PFSK-1 (cell line): ENCODE measurements at regions not wholly inside any gene's neighbourhood (a gene's known extent, or its start where the extent isn't known, plus 50 kb on each side); places are given as distances from the start of the nearest gene placed in this dataset.

Experiments
- FOXP2 ChIP-seq: optimal IDR thresholded peaks from 2 replicates; pipeline ENCODE3; 2011; ENCODE audit warnings: borderline replicate concordance, control low read depth, inconsistent platforms; ENCODE audit not compliant: insufficient read depth; ENCODE audit errors: extremely low read length, extremely low read depth
- POLR2AphosphoS5 ChIP-seq: IDR thresholded peaks from 2 replicates; pipeline ENCODE4 v1.6.1; 2012; ENCODE audit warnings: low read depth, mild to moderate bottlenecking, control low read depth, low read length, moderate library complexity
- SIN3A ChIP-seq: IDR thresholded peaks from 2 replicates; pipeline ENCODE4 v1.6.1; 2012; ENCODE audit warnings: mild to moderate bottlenecking, low read length, moderate library complexity, borderline replicate concordance; ENCODE audit not compliant: insufficient read depth
- TAF1 ChIP-seq: IDR thresholded peaks from 2 replicates; pipeline ENCODE4 v1.6.1; 2012; ENCODE audit warnings: low read length, control low read depth, borderline replicate concordance; ENCODE audit not compliant: insufficient read depth
- TF ChIP-seq, protein P1 (sequence below), 2 experiments: IDR thresholded peaks; 2 replicates each; pipeline versions ENCODE4 v1.6.1 to v1.8.0; 2011 to 2012; ENCODE audit warnings: low read depth in 2 of 2, low read length in 2 of 2, control low read depth in 1 of 2, inconsistent platforms in 1 of 2, mild to moderate bottlenecking in 1 of 2, moderate library complexity in 1 of 2; ENCODE audit not compliant: insufficient read depth in 1 of 2

DNA sequence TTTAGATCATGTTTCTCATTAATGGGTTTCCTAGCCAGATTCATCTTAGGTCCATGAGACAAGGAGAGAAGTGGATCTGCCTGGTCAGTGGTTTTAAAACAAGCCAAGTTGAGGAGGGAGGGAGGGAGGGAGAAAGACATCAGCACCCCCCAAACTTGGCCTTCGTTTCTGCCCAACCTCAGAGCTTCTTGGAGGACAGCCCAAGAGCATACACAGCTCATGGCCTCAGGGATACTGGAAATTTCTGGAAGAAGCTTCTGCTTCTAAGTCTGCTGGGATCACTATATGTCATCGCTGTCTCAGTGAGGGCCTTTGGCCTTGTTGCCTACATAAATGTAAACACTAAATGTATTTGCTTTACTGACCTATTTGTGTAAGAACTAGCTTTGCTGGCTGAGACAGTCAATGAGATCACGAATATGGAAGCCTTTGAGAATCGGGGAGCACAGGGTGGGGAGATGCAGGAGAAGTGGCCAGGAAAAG is 375.1 kb downstream of the BUD13 start:
- TF ChIP-seq FOXP2 (no peak), TAF1 (no peak), SIN3A (no peak), POLR2AphosphoS5 (no peak)
- TF ChIP-seq, protein P1, sequence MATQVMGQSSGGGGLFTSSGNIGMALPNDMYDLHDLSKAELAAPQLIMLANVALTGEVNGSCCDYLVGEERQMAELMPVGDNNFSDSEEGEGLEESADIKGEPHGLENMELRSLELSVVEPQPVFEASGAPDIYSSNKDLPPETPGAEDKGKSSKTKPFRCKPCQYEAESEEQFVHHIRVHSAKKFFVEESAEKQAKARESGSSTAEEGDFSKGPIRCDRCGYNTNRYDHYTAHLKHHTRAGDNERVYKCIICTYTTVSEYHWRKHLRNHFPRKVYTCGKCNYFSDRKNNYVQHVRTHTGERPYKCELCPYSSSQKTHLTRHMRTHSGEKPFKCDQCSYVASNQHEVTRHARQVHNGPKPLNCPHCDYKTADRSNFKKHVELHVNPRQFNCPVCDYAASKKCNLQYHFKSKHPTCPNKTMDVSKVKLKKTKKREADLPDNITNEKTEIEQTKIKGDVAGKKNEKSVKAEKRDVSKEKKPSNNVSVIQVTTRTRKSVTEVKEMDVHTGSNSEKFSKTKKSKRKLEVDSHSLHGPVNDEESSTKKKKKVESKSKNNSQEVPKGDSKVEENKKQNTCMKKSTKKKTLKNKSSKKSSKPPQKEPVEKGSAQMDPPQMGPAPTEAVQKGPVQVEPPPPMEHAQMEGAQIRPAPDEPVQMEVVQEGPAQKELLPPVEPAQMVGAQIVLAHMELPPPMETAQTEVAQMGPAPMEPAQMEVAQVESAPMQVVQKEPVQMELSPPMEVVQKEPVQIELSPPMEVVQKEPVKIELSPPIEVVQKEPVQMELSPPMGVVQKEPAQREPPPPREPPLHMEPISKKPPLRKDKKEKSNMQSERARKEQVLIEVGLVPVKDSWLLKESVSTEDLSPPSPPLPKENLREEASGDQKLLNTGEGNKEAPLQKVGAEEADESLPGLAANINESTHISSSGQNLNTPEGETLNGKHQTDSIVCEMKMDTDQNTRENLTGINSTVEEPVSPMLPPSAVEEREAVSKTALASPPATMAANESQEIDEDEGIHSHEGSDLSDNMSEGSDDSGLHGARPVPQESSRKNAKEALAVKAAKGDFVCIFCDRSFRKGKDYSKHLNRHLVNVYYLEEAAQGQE (IDR thresholded peaks at IDR 0.05; ENCODE audit: insufficient read depth in 1 of 2, low read depth in 2 of 2, low read length in 2 of 2), result no peak

- no peak for TF ChIP-seq FOXP2
- TF ChIP-seq SIN3A, result no peak
- TF ChIP-seq, protein P1 (IDR thresholded peaks at IDR 0.05; ENCODE audit: insufficient read depth in 1 of 2, low read depth in 2 of 2, low read length in 2 of 2), result no peak
- TF ChIP-seq TAF1, result no peak
- TF ChIP-seq POLR2AphosphoS5, result no peak
These were observed 376.5 kb downstream of the BUD13 start for GRCh38 chr11:116396331-116396730.

DNA sequence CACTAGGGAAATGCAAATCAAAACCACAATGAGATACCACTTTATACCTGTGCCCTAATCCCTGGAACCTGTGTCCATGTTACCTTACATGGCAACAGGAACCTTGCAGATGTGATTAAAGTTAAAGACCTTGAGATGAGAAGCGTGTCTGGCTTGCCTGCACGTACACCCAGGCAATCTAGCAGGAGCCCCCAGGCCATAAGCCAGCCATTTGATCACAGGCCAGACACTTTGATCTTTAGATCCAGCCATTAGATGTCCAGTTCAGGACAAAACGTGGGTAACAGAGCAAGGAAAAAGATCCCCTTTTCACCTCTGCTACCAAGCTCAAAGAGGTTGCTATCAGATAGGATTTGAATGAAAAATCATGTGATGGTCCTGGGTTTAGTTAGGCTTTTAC is 378.8 kb downstream of the BUD13 start:
- TF ChIP-seq, protein P1 (IDR thresholded peaks at IDR 0.05; ENCODE audit: insufficient read depth in 1 of 2, low read depth in 2 of 2, low read length in 2 of 2), result no peak
- TF ChIP-seq TAF1 (no peak), POLR2AphosphoS5 (no peak), SIN3A (no peak), FOXP2 (no peak)

DNA sequence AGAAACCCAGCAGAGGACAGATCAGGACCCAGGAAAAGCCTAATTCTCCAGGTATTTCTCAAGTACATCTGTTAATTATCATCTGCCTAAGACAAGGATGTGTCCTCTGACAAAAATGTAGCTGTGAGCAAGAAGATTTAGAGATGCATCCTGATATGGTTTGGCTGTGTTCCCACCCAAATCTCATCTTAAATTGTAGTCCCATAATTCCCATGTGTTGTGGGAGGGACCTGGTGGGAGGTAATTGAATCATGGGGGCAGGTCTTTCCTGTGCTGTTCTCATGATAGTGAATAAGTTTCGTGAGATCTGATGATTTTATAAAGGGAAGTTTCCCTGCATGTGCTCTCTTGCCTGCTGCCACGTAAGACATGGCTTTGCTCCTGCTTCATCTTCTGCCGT is 381.8 kb downstream of the BUD13 start:
- TF ChIP-seq FOXP2, result no peak
- TF ChIP-seq, protein P1 (IDR thresholded peaks at IDR 0.05; ENCODE audit: insufficient read depth in 1 of 2, low read depth in 2 of 2, low read length in 2 of 2), result no peak
- TF ChIP-seq TAF1, result no peak
- no peak for TF ChIP-seq SIN3A
- TF ChIP-seq POLR2AphosphoS5, result no peak

DNA sequence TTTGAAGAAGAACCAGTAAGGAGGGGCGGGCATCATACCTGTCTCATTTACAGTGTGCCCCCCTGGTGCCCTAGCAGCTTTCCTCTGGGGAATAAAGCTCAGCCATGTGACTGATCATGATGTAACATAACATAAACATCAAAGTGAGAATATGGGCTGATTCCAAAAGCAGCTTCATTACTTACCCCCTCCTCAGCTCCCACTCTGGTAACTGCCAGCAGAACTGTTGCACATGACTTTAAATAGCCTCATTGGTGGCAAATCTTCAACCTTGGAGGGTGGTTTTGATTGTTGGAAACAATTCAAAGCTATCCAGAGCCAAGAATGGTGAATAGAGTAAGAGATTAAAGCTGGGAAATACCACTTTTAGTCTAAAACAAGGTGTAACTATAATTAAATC is 384.6 kb downstream of the BUD13 start:
- TF ChIP-seq TAF1, result no peak
- TF ChIP-seq, protein P1 (IDR thresholded peaks at IDR 0.05; ENCODE audit: insufficient read depth in 1 of 2, low read depth in 2 of 2, low read length in 2 of 2), result no peak
- no peak for TF ChIP-seq POLR2AphosphoS5
- TF ChIP-seq SIN3A, result no peak
- TF ChIP-seq FOXP2, result no peak
